ENCODE measurements at regions not wholly inside any gene's neighbourhood (a gene's known extent, or its start where the extent isn't known, plus 50 kb on each side); places are given as distances from the start of the nearest gene placed in this dataset.

GRCh38 chr21:16770266-16770665 is 742.6 kb upstream of the CXADR start:
- no peaks in the 10 kb centered on the region for H3K36me3 ChIP-seq (ENCODE audit: low read depth)
- H3K9me3 ChIP-seq (ENCODE audit: severe bottlenecking): no peaks in the 10 kb centered on the region
- H3K27ac ChIP-seq (ENCODE audit: poor library complexity, severe bottlenecking): no peak overlapping the region
- TF ChIP-seq CTCF (IDR thresholded peaks at IDR 0.05; ENCODE audit: poor library complexity, severe bottlenecking): no peak
- no peak for ATAC-seq (ENCODE audit: low read depth)
- DNase-seq (ENCODE audit: low spot score): no peak
- no peaks in the 10 kb centered on the region for H3K27me3 ChIP-seq (ENCODE audit: insufficient read depth, poor library complexity, severe bottlenecking)
- H3K4me3 ChIP-seq (ENCODE audit: severe bottlenecking): no peak overlapping the region
- H3K4me1 ChIP-seq (ENCODE audit: insufficient read depth, poor library complexity, severe bottlenecking): no peaks in the 10 kb centered on the region

GRCh38 chr21:16773206-16773605 is 739.6 kb upstream of the CXADR start:
- no peak for TF ChIP-seq CTCF (IDR thresholded peaks at IDR 0.05; ENCODE audit: poor library complexity, severe bottlenecking)
- no peak for DNase-seq (ENCODE audit: low spot score)
- Histone ChIP-seq H3K27me3 (ENCODE audit: insufficient read depth, poor library complexity, severe bottlenecking) (no peaks in the 10 kb centered on the region), H3K4me1 (ENCODE audit: insufficient read depth, poor library complexity, severe bottlenecking) (no peaks in the 10 kb centered on the region), H3K36me3 (ENCODE audit: low read depth) (no peaks in the 10 kb centered on the region), H3K9me3 (ENCODE audit: severe bottlenecking) (no peaks in the 10 kb centered on the region), H3K27ac (ENCODE audit: poor library complexity, severe bottlenecking) (no peak overlapping the region), H3K4me3 (ENCODE audit: severe bottlenecking) (no peak overlapping the region)
- no peak for ATAC-seq (ENCODE audit: low read depth)

- Histone ChIP-seq H3K9me3 (ENCODE audit: severe bottlenecking) (no peaks in the 10 kb centered on the region), H3K27me3 (ENCODE audit: insufficient read depth, poor library complexity, severe bottlenecking) (no peaks in the 10 kb centered on the region), H3K4me1 (ENCODE audit: insufficient read depth, poor library complexity, severe bottlenecking) (no peaks in the 10 kb centered on the region), H3K4me3 (ENCODE audit: severe bottlenecking) (no peak overlapping the region), H3K36me3 (ENCODE audit: low read depth) (no peaks in the 10 kb centered on the region), H3K27ac (ENCODE audit: poor library complexity, severe bottlenecking) (no peak overlapping the region)
- no peak for TF ChIP-seq CTCF (IDR thresholded peaks at IDR 0.05; ENCODE audit: poor library complexity, severe bottlenecking)
- DNase-seq (ENCODE audit: low spot score) (no peak), ATAC-seq (ENCODE audit: low read depth) (no peak)
Observed at GRCh38 chr21:16775076-16775475, 737.8 kb upstream of the CXADR start.

- H3K36me3 ChIP-seq (ENCODE audit: low read depth): no peaks in the 10 kb centered on the region
- ATAC-seq (ENCODE audit: low read depth): no peak
- H3K27me3 ChIP-seq (ENCODE audit: insufficient read depth, poor library complexity, severe bottlenecking): no peaks in the 10 kb centered on the region
- H3K9me3 ChIP-seq (ENCODE audit: severe bottlenecking): no peaks in the 10 kb centered on the region
- no peak for DNase-seq (ENCODE audit: low spot score)
- H3K27ac ChIP-seq (ENCODE audit: poor library complexity, severe bottlenecking): no peak overlapping the region
- H3K4me1 ChIP-seq (ENCODE audit: insufficient read depth, poor library complexity, severe bottlenecking): no peaks in the 10 kb centered on the region
- TF ChIP-seq CTCF (IDR thresholded peaks at IDR 0.05; ENCODE audit: poor library complexity, severe bottlenecking): no peak
- H3K4me3 ChIP-seq (ENCODE audit: severe bottlenecking): no peak overlapping the region
Observed at GRCh38 chr21:16777041-16777720, 735.7 kb upstream of the CXADR start.

GRCh38 chr21:16788584-16788983 is 724.3 kb upstream of the CXADR start:
- no peak for TF ChIP-seq CTCF (IDR thresholded peaks at IDR 0.05; ENCODE audit: poor library complexity, severe bottlenecking)
- Histone ChIP-seq H3K27ac (ENCODE audit: poor library complexity, severe bottlenecking) (no peak overlapping the region), H3K4me3 (ENCODE audit: severe bottlenecking) (no peak overlapping the region), H3K36me3 (ENCODE audit: low read depth) (no peaks in the 10 kb centered on the region), H3K9me3 (ENCODE audit: severe bottlenecking) (no peaks in the 10 kb centered on the region), H3K27me3 (ENCODE audit: insufficient read depth, poor library complexity, severe bottlenecking) (no peaks in the 10 kb centered on the region), H3K4me1 (ENCODE audit: insufficient read depth, poor library complexity, severe bottlenecking) (no peaks in the 10 kb centered on the region)
- DNase-seq (ENCODE audit: low spot score) (no peak), ATAC-seq (ENCODE audit: low read depth) (no peak)

All from RWPE2 (cell line).